GM06990 (cell line): ENCODE measurements at regions not wholly inside any gene's neighbourhood (a gene's known extent, or its start where the extent isn't known, plus 50 kb on each side); places are given as distances from the start of the nearest gene placed in this dataset.

Experiments used
- DNase-seq: peaks from one replicate; pipeline ENCODE4 v3.0.0-alpha.2; 2011; ENCODE audit not compliant: insufficient read length; ENCODE audit errors: extremely low read depth
- H3K27me3 ChIP-seq: replicated peaks from 2 replicates; pipeline ENCODE4 v1.6.0; 2011; ENCODE audit warnings: low read length; ENCODE audit not compliant: control insufficient read depth, insufficient read depth
- H3K36me3 ChIP-seq: 2 replicates; pipeline ENCODE4 v1.5.1; 2011; ENCODE audit warnings: low read length; ENCODE audit not compliant: control insufficient read depth, insufficient read depth
- H3K4me3 ChIP-seq: replicated peaks from 2 replicates; pipeline ENCODE4 v1.5.1; 2011; ENCODE audit warnings: low read depth, mild to moderate bottlenecking, control low read depth, low read length
- TF ChIP-seq, protein P1 (sequence below): IDR thresholded peaks from 2 replicates; pipeline ENCODE4 v1.5.1; 2011; ENCODE audit warnings: low read length, control low read depth, mild to moderate bottlenecking, inconsistent platforms; ENCODE audit not compliant: insufficient read depth, poor library complexity, severe bottlenecking

- no peaks in the 10 kb centered on the region for H3K36me3 ChIP-seq
- no peak for DNase-seq
- H3K27me3 ChIP-seq = no peaks in the 10 kb centered on the region
- TF ChIP-seq, protein P1, sequence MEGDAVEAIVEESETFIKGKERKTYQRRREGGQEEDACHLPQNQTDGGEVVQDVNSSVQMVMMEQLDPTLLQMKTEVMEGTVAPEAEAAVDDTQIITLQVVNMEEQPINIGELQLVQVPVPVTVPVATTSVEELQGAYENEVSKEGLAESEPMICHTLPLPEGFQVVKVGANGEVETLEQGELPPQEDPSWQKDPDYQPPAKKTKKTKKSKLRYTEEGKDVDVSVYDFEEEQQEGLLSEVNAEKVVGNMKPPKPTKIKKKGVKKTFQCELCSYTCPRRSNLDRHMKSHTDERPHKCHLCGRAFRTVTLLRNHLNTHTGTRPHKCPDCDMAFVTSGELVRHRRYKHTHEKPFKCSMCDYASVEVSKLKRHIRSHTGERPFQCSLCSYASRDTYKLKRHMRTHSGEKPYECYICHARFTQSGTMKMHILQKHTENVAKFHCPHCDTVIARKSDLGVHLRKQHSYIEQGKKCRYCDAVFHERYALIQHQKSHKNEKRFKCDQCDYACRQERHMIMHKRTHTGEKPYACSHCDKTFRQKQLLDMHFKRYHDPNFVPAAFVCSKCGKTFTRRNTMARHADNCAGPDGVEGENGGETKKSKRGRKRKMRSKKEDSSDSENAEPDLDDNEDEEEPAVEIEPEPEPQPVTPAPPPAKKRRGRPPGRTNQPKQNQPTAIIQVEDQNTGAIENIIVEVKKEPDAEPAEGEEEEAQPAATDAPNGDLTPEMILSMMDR = no peak
- H3K4me3 ChIP-seq = no peak overlapping the region
These were observed 912.8 kb upstream of the MAN1A1 start for GRCh38 chr6:120262354-120262753.

GRCh38 chr6:120260636-120261035, 911.1 kb upstream of the MAN1A1 start:
- no peak overlapping the region for H3K4me3 ChIP-seq
- no peaks in the 10 kb centered on the region for H3K36me3 ChIP-seq
- TF ChIP-seq, protein P1 = no peak
- no peaks in the 10 kb centered on the region for H3K27me3 ChIP-seq
- DNase-seq = no peak

DNA sequence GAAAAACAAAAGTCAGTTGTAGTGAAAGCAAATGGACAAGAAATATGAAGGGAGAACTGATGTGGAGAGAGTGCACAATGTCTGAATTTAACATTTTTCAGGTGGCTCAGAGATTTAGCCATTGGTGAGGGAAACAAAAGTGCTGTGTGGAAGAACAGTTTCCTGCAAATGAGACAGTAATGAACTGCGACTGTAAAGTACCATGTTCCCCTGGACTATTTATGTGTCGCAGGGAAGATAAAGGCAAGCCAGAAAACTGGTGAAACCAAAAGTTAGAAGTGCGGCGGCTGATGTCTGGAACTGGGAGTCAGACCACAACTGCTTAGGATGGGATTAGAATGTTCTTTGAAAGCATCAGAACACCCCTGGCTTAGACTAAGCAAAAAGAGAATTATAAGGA, 905.1 kb upstream of the MAN1A1 start:
- no peaks in the 10 kb centered on the region for H3K36me3 ChIP-seq
- DNase-seq = no peak
- H3K4me3 ChIP-seq = no peak overlapping the region
- no peaks in the 10 kb centered on the region for H3K27me3 ChIP-seq
- TF ChIP-seq, protein P1 = no peak

DNA sequence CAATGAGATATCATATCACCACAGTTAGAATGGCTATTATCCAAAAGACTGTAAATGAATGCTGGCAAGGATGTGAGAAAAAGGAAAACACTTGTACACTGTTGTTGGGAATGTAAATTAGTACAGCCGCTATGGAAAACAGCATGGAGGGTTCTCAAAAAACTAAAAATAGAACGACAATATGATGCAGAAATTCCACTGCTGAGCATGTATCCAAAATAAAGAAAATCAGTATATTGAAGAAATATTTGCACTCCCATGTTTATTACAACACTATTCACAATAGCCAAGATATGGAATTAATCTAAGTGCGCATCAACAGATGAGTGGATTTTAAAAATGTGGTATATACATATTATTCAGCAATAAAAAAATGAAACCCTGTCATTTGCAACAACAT, 898.9 kb upstream of the MAN1A1 start:
- Histone ChIP-seq H3K27me3 (no peaks in the 10 kb centered on the region), H3K36me3 (no peaks in the 10 kb centered on the region), H3K4me3 (no peak overlapping the region)
- DNase-seq = no peak
- TF ChIP-seq, protein P1 = no peak

DNA sequence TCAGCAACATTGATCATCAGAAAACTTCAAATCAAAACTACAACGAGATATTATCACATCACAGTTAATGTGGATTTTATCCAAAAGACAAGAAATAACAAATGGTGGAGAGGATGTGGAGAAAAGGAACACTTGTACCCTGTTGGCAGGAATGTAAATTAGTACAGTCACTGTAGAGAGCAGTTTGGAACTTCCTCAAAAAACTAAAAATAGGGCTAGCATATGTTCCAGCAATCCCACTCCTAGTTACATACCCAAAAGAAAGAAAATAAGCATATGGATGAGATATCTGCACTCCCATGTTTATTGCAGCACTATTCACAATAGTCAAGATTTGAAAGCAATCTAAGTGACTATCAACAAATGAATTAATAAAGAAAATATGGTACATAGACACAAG, 887.7 kb upstream of the MAN1A1 start:
- no peak overlapping the region for H3K4me3 ChIP-seq
- no peaks in the 10 kb centered on the region for H3K36me3 ChIP-seq
- H3K27me3 ChIP-seq = no peaks in the 10 kb centered on the region
- DNase-seq = no peak
- TF ChIP-seq, protein P1 = no peak

GRCh38 chr6:120230008-120230407, 880.4 kb upstream of the MAN1A1 start:
- Histone ChIP-seq H3K27me3 (no peaks in the 10 kb centered on the region), H3K36me3 (no peaks in the 10 kb centered on the region), H3K4me3 (no peak overlapping the region)
- TF ChIP-seq, protein P1 = no peak
- no peak for DNase-seq
